Fibroblast of the aortic adventitia (primary cell): ENCODE measurements at regions not wholly inside any gene's neighbourhood (a gene's known extent, or its start where the extent isn't known, plus 50 kb on each side); places are given as distances from the start of the nearest gene placed in this dataset.
A peak's percentile ranks its signal among the peaks of the same experiment; 100 is the strongest.

Experiments
- DNase-seq: peaks from one replicate; pipeline ENCODE4 v3.0.0-alpha.2; 2010; ENCODE audit warnings: low read depth
- H3K4me3 ChIP-seq: 2 replicates; pipeline ENCODE4 v1.5.1; 2011; ENCODE audit warnings: low read depth, mild to moderate bottlenecking, control low read depth, low read length, moderate library complexity
- TF ChIP-seq, protein P1 (sequence below): IDR thresholded peaks from 2 replicates; pipeline ENCODE4 v1.5.1; 2011; ENCODE audit warnings: mild to moderate bottlenecking, low read length, control low read depth, inconsistent platforms; ENCODE audit not compliant: insufficient read depth

DNA sequence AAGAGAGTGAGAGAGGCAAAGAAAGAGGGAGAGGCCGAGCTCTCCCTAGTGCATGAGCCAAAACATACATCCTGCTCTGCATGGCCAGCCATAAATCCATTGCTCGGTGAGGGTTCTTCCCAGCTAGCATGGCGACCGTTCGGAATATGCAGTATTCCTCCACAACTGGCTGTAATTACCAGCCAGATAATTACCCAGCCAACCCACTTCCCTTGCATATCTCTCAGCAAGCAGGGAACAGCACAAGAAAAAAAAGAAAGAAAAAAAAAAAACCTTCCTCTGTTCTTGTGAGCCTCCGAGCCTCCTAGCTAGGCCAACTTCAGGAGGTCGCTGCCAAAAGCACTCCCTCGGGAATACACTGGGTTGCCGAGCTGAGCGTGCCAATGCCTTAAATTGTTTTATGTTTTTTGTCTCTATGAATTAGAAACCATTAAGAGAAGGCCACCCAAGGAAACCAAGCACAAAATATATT, 567.9 kb downstream of the MED13L start:
- no peak overlapping the region for H3K4me3 ChIP-seq
- DNase-seq: peak; percentile 85
- TF ChIP-seq, protein P1, sequence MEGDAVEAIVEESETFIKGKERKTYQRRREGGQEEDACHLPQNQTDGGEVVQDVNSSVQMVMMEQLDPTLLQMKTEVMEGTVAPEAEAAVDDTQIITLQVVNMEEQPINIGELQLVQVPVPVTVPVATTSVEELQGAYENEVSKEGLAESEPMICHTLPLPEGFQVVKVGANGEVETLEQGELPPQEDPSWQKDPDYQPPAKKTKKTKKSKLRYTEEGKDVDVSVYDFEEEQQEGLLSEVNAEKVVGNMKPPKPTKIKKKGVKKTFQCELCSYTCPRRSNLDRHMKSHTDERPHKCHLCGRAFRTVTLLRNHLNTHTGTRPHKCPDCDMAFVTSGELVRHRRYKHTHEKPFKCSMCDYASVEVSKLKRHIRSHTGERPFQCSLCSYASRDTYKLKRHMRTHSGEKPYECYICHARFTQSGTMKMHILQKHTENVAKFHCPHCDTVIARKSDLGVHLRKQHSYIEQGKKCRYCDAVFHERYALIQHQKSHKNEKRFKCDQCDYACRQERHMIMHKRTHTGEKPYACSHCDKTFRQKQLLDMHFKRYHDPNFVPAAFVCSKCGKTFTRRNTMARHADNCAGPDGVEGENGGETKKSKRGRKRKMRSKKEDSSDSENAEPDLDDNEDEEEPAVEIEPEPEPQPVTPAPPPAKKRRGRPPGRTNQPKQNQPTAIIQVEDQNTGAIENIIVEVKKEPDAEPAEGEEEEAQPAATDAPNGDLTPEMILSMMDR: no peak

DNA sequence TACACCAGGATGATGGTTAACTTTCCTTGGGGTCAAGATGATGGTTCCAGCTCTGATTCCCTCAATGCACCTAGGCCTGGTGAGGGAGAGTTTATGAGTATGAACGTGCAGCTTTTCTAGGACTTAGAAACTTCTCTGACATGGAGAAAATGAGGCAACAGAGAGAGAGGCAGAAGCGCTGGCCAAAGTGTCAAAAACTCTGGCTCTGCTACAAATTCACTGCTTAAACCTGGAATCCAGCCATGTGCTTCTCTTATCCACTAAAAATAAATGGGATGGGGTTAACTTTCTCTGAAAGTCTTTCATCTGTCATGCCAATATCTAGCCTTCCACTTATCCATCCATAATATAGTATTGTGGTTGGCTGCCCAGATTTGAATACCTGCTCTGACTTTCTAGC, 568.7 kb downstream of the MED13L start:
- H3K4me3 ChIP-seq: no peak overlapping the region
- TF ChIP-seq, protein P1: no peak
- DNase-seq: peak; percentile 36

DNA sequence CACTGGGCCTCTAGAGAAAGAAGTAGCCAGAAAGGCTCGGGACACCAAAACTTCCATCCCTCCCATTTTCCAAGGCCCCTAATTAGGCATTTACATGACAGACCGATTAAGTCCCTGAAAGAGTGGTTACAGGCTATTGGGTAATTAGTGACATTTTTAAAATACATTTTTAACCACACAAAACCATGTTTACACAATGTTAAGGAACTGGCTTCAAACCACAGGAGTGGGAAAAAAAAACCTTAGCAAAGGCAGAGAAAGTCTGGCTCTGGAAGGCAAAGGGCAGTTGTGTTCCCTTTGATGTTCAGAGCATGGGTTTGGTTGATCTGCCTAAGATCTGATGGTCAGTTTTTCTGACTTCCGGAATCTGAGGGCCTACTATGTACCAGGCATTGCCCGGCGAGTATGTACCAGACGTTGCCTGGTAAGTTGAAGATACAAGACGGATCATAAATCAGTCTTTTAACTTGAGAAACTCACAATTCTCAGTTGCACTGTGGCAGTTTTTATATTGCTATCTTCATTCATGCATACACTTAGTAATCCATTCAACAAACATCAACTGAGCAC, 576.5 kb downstream of the MED13L start:
- TF ChIP-seq, protein P1: no peak
- H3K4me3 ChIP-seq: no peak overlapping the region
- no peak for DNase-seq

DNA sequence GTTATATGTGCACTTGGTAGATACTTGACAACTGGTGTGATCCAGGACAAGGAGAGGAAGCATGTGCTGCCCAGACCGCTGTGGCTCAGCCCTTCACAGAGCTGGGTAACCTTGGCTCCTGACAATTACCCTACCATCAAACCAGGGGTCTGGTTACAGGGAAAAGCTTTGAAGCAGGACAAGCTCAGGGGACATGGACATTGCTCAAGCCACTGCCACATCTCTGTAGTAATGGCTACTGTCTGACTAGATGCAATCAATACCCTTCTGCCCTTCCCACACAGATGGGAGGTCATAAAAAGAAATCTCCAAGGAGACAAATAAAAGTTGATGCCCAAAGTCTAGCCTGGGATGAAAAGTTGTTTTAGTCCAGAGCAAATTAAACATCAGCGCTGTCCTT, 577.4 kb downstream of the MED13L start:
- H3K4me3 ChIP-seq: no peak overlapping the region
- no peak for DNase-seq
- TF ChIP-seq, protein P1: no peak

DNA sequence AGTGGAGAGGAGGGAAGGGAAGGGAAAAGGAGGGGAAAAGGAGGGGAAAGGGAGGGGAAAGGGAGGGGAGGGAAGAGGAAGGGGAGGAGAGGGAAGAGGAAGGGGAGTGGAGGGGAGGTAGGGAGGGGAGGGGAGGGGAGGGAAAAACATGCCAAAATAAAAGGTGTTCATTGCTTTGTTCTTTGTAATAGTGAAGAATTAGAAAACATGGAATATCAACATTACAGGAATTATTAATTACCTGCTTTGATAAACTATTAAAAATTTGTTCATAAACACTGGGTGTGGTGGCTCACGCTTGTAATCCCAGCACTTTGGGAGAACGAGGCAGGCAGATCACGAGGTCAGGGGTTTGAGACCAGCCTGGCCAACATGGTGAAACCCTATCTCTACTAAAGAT, 579.2 kb downstream of the MED13L start:
- TF ChIP-seq, protein P1: no peak
- H3K4me3 ChIP-seq: no peak overlapping the region
- DNase-seq: no peak

DNA sequence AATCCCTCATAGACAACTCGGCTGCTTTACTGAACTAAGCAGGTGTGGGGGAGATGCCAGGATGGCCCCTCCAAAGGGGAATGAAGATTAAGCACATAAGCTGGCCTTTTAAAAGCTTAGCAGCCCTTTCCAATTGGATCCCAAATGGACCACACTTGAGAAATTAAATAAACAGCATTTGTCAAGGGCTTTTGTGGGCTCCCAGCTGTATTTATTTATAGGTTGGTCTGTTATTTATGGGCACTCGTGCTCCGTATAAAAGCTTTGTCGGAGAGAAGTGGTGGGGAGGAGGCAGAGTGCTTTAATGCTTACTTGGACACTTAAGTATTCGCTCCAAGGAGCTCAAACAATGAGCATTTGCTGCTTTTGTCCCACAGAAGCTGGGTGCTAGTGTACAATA, 580.2 kb downstream of the MED13L start:
- TF ChIP-seq, protein P1: no peak
- no peak for DNase-seq
- no peak overlapping the region for H3K4me3 ChIP-seq

DNA sequence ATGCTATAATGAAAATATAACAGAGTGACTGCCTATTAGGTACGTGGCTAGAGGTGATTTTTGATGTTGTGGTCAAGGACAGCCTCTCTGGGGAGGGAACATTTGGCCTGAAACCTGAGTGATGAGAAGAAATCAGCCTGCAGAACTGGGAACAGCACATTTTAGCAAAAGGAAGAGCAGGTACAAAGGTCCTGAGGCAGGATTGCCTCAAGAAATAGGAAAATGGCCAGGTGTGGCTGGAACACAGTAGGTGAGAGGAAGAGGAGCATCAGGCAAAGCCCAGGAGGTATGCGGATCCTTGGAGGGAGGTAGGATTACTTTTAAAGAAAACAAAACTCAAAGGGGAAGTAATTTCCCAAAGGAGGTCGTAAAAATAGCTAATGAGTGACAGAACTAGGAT, 582.9 kb downstream of the MED13L start:
- TF ChIP-seq, protein P1: no peak
- H3K4me3 ChIP-seq: no peak overlapping the region
- no peak for DNase-seq
